SJSA1 (cell line): ENCODE measurements at regions not wholly inside any gene's neighbourhood (a gene's known extent, or its start where the extent isn't known, plus 50 kb on each side); places are given as distances from the start of the nearest gene placed in this dataset.

Experiments
- DNase-seq, 2 experiments: peaks; one replicate each; pipeline ENCODE4 v3.0.0-alpha.2; 2015 to 2020; ENCODE audit warnings: low spot score in 2 of 2, low read depth in 1 of 2
- H3K27ac ChIP-seq: fragments of 250-450 bp; sonication (Bioruptor Pico); 2 replicates; pipeline ENCODE4 v1.5.1; 2020; ENCODE audit warnings: mild to moderate bottlenecking, moderate library complexity
- H3K27me3 ChIP-seq: fragments of 250-450 bp; sonication (Bioruptor Pico); replicated peaks from 2 replicates; pipeline ENCODE4 v1.5.1; 2020; ENCODE audit warnings: mild to moderate bottlenecking, moderate library complexity
- H3K36me3 ChIP-seq: fragments of 250-450 bp; sonication (Bioruptor Pico); 2 replicates; pipeline ENCODE4 v1.5.1; 2020; ENCODE audit warnings: mild to moderate bottlenecking
- H3K4me1 ChIP-seq: fragments of 250-450 bp; sonication (Bioruptor Pico); replicated peaks from 2 replicates; pipeline ENCODE4 v1.6.1; 2021; ENCODE audit warnings: mild to moderate bottlenecking
- H3K4me3 ChIP-seq: fragments of 250-450 bp; sonication (Bioruptor Pico); 2 replicates; pipeline ENCODE4 v1.5.1; 2020; ENCODE audit warnings: mild to moderate bottlenecking
- H3K9me3 ChIP-seq: fragments of 250-450 bp; sonication (Bioruptor Pico); replicated peaks from 2 replicates; pipeline ENCODE4 v1.5.1; 2020; ENCODE audit warnings: mild to moderate bottlenecking

GRCh38 chr4:133618963-133619362, 469.9 kb downstream of the PCDH10 start:
- Histone ChIP-seq H3K27ac (no peak overlapping the region), H3K4me1 (no peaks in the 10 kb centered on the region), H3K4me3 (no peak overlapping the region)

GRCh38 chr4:133600008-133600407, 450.9 kb downstream of the PCDH10 start:
- Histone ChIP-seq H3K9me3 (no peaks in the 10 kb centered on the region), H3K27me3 (no peaks in the 10 kb centered on the region), H3K36me3 (no peaks in the 10 kb centered on the region), H3K4me3 (no peak overlapping the region), H3K27ac (no peak overlapping the region), H3K4me1 (no peaks in the 10 kb centered on the region)
- no peak for DNase-seq

More at GRCh38 chr4:133618963-133619362, 469.9 kb downstream of the PCDH10 start:
- no peak for DNase-seq
- no peaks in the 10 kb centered on the region for H3K27me3 ChIP-seq
- no peaks in the 10 kb centered on the region for H3K9me3 ChIP-seq
- H3K36me3 ChIP-seq, result no peaks in the 10 kb centered on the region

- Histone ChIP-seq H3K27me3 (no peaks in the 10 kb centered on the region), H3K36me3 (no peaks in the 10 kb centered on the region), H3K4me3 (no peak overlapping the region), H3K4me1 (no peaks in the 10 kb centered on the region), H3K27ac (no peak overlapping the region), H3K9me3 (no peaks in the 10 kb centered on the region)
- no peak for DNase-seq
These were observed 449.7 kb downstream of the PCDH10 start for GRCh38 chr4:133598779-133599178.

GRCh38 chr4:133597251-133597650, 448.2 kb downstream of the PCDH10 start:
- Histone ChIP-seq H3K27ac (no peak overlapping the region), H3K4me1 (no peaks in the 10 kb centered on the region), H3K27me3 (no peaks in the 10 kb centered on the region), H3K4me3 (no peak overlapping the region), H3K36me3 (no peaks in the 10 kb centered on the region), H3K9me3 (no peaks in the 10 kb centered on the region)
- DNase-seq, result no peak

GRCh38 chr4:133596459-133596858, 447.4 kb downstream of the PCDH10 start:
- no peaks in the 10 kb centered on the region for H3K9me3 ChIP-seq
- H3K27ac ChIP-seq, result no peak overlapping the region
- no peaks in the 10 kb centered on the region for H3K36me3 ChIP-seq
- no peaks in the 10 kb centered on the region for H3K4me1 ChIP-seq
- H3K27me3 ChIP-seq, result no peaks in the 10 kb centered on the region
- no peak overlapping the region for H3K4me3 ChIP-seq
- DNase-seq, result no peak

- no peak for DNase-seq
- Histone ChIP-seq H3K4me3 (no peak overlapping the region), H3K27me3 (no peaks in the 10 kb centered on the region), H3K9me3 (0 out of 2 replicates have a peak, but pooled peaks cover 2% of the 10 kb centered on the region), H3K27ac (no peak overlapping the region), H3K36me3 (no peaks in the 10 kb centered on the region), H3K4me1 (no peaks in the 10 kb centered on the region)
These were observed 445.5 kb downstream of the PCDH10 start for GRCh38 chr4:133594390-133595207.

GRCh38 chr4:133593764-133594163, 444.7 kb downstream of the PCDH10 start:
- DNase-seq, result no peak
- Histone ChIP-seq H3K4me3 (no peak overlapping the region), H3K9me3 (0 out of 2 replicates have a peak, but pooled peaks cover 2% of the 10 kb centered on the region), H3K4me1 (no peaks in the 10 kb centered on the region), H3K27me3 (no peaks in the 10 kb centered on the region), H3K36me3 (no peaks in the 10 kb centered on the region), H3K27ac (no peak overlapping the region)

GRCh38 chr4:133592591-133592990, 443.5 kb downstream of the PCDH10 start:
- Histone ChIP-seq H3K4me3 (no peak overlapping the region), H3K4me1 (no peaks in the 10 kb centered on the region), H3K36me3 (no peaks in the 10 kb centered on the region), H3K27me3 (no peaks in the 10 kb centered on the region), H3K9me3 (0 out of 2 replicates have a peak, but pooled peaks cover 2% of the 10 kb centered on the region), H3K27ac (no peak overlapping the region)
- no peak for DNase-seq

- Histone ChIP-seq H3K9me3 (0 out of 2 replicates have a peak, but pooled peaks cover 2% of the 10 kb centered on the region), H3K4me1 (no peaks in the 10 kb centered on the region), H3K27ac (no peak overlapping the region), H3K27me3 (no peaks in the 10 kb centered on the region), H3K4me3 (no peak overlapping the region), H3K36me3 (no peaks in the 10 kb centered on the region)
- no peak for DNase-seq
These were observed 443.0 kb downstream of the PCDH10 start for GRCh38 chr4:133592106-133592505.

GRCh38 chr4:133588306-133588705, 439.2 kb downstream of the PCDH10 start:
- DNase-seq, result no peak

GRCh38 chr4:133585323-133585722, 436.2 kb downstream of the PCDH10 start:
- Histone ChIP-seq H3K36me3 (no peaks in the 10 kb centered on the region), H3K27ac (no peak overlapping the region), H3K4me3 (no peak overlapping the region), H3K27me3 (no peaks in the 10 kb centered on the region), H3K4me1 (no peaks in the 10 kb centered on the region), H3K9me3 (0 out of 2 replicates have a peak, but pooled peaks cover 2% of the 10 kb centered on the region)
- DNase-seq, result no peak

More at GRCh38 chr4:133588306-133588705, 439.2 kb downstream of the PCDH10 start:
- H3K27me3 ChIP-seq, result no peaks in the 10 kb centered on the region
- no peak overlapping the region for H3K4me3 ChIP-seq
- 0 out of 2 replicates have a peak, but pooled peaks cover 2% of the 10 kb centered on the region for H3K9me3 ChIP-seq
- H3K36me3 ChIP-seq, result no peaks in the 10 kb centered on the region
- H3K27ac ChIP-seq, result no peak overlapping the region
- no peaks in the 10 kb centered on the region for H3K4me1 ChIP-seq

- Histone ChIP-seq H3K36me3 (no peaks in the 10 kb centered on the region), H3K27me3 (no peaks in the 10 kb centered on the region), H3K4me1 (no peaks in the 10 kb centered on the region), H3K4me3 (no peak overlapping the region), H3K27ac (no peak overlapping the region), H3K9me3 (no peaks in the 10 kb centered on the region)
- no peak for DNase-seq
These were observed 435.6 kb downstream of the PCDH10 start for GRCh38 chr4:133584714-133585113.

GRCh38 chr4:133581996-133582619, 433.0 kb downstream of the PCDH10 start:
- Histone ChIP-seq H3K9me3 (no peaks in the 10 kb centered on the region), H3K27me3 (no peaks in the 10 kb centered on the region), H3K36me3 (no peaks in the 10 kb centered on the region), H3K4me3 (no peak overlapping the region), H3K27ac (no peak overlapping the region), H3K4me1 (no peaks in the 10 kb centered on the region)
- no peak for DNase-seq

- Histone ChIP-seq H3K27me3 (no peaks in the 10 kb centered on the region), H3K27ac (no peak overlapping the region), H3K4me1 (no peaks in the 10 kb centered on the region), H3K4me3 (no peak overlapping the region), H3K9me3 (no peaks in the 10 kb centered on the region), H3K36me3 (no peaks in the 10 kb centered on the region)
- no peak for DNase-seq
These were observed 425.2 kb downstream of the PCDH10 start for GRCh38 chr4:133574248-133574647.
